ENCODE measurements at regions not wholly inside any gene's neighbourhood (a gene's known extent, or its start where the extent isn't known, plus 50 kb on each side); places are given as distances from the start of the nearest gene placed in this dataset.

GRCh38 chr2:64854773-64855237, 134.4 kb upstream of the SLC1A4 start:
- Histone ChIP-seq H3K4me1 (ENCODE audit: control insufficient read depth in 2 of 2, insufficient read depth in 2 of 2, low read length in 1 of 2) (peaks cover 7 to 11% of the 10 kb centered on the region in 2 donors), H3K27ac (ENCODE audit: low read depth in 2 of 2, low read length in 1 of 2) (no peak overlapping the region), H3K27me3 (ENCODE audit: control insufficient read depth in 1 of 2, insufficient read depth in 2 of 2, low read length in 2 of 2) (no peaks in the 10 kb centered on the region), H3K4me3 (ENCODE audit: low read depth in 1 of 2, low read length in 2 of 2) (no peak overlapping the region), H3K36me3 (ENCODE audit: control insufficient read depth in 2 of 2, insufficient read depth in 2 of 2, low read length in 1 of 2) (no peaks in the 10 kb centered on the region), H3K9me3 (ENCODE audit: control insufficient read depth in 2 of 2, insufficient read depth in 1 of 2, low read depth in 1 of 2, low read length in 1 of 2) (no peaks in the 10 kb centered on the region)
- 85 to 100% methylated on average over 1 of the region's 1 CpG for WGBS, 2 donors

- Histone ChIP-seq H3K27me3 (ENCODE audit: control insufficient read depth in 1 of 2, insufficient read depth in 2 of 2, low read length in 2 of 2) (no peaks in the 10 kb centered on the region), H3K9me3 (ENCODE audit: control insufficient read depth in 2 of 2, insufficient read depth in 1 of 2, low read depth in 1 of 2, low read length in 1 of 2) (no peaks in the 10 kb centered on the region), H3K36me3 (ENCODE audit: control insufficient read depth in 2 of 2, insufficient read depth in 2 of 2, low read length in 1 of 2) (no peaks in the 10 kb centered on the region), H3K4me3 (ENCODE audit: low read depth in 1 of 2, low read length in 2 of 2) (no peak overlapping the region), H3K4me1 (ENCODE audit: control insufficient read depth in 2 of 2, insufficient read depth in 2 of 2, low read length in 1 of 2) (peaks cover 7 to 15% of the 10 kb centered on the region in 2 donors), H3K27ac (ENCODE audit: low read depth in 2 of 2, low read length in 1 of 2) (peak overlapping the region; percentile 85 to 96)
- WGBS, 2 donors: 50 to 59% methylated on average over 18 of the region's 18 CpGs
Observed at GRCh38 chr2:64857581-64858471, 131.4 kb upstream of the SLC1A4 start.

GRCh38 chr2:64858541-64859311, 130.5 kb upstream of the SLC1A4 start:
- H3K9me3 ChIP-seq (ENCODE audit: control insufficient read depth in 2 of 2, insufficient read depth in 1 of 2, low read depth in 1 of 2, low read length in 1 of 2): no peaks in the 10 kb centered on the region
- H3K27ac ChIP-seq (ENCODE audit: low read depth in 2 of 2, low read length in 1 of 2): peak overlapping the region; percentile 89 to 96
- peaks cover 7 to 15% of the 10 kb centered on the region in 2 donors for H3K4me1 ChIP-seq (ENCODE audit: control insufficient read depth in 2 of 2, insufficient read depth in 2 of 2, low read length in 1 of 2)
- no peaks in the 10 kb centered on the region for H3K36me3 ChIP-seq (ENCODE audit: control insufficient read depth in 2 of 2, insufficient read depth in 2 of 2, low read length in 1 of 2)
- peak overlapping the region; percentile 26 to 48 for H3K4me3 ChIP-seq (ENCODE audit: low read depth in 1 of 2, low read length in 2 of 2)
- H3K27me3 ChIP-seq (ENCODE audit: control insufficient read depth in 1 of 2, insufficient read depth in 2 of 2, low read length in 2 of 2): no peaks in the 10 kb centered on the region
- WGBS, 2 donors: 36 to 40% methylated on average over 10 of the region's 10 CpGs

GRCh38 chr2:64859312-64860212, 129.6 kb upstream of the SLC1A4 start:
- Histone ChIP-seq H3K27ac (ENCODE audit: low read depth in 2 of 2, low read length in 1 of 2) (peak overlapping the region; percentile 89 to 96), H3K9me3 (ENCODE audit: control insufficient read depth in 2 of 2, insufficient read depth in 1 of 2, low read depth in 1 of 2, low read length in 1 of 2) (no peaks in the 10 kb centered on the region), H3K4me3 (ENCODE audit: low read depth in 1 of 2, low read length in 2 of 2) (peak overlapping the region; percentile 48 to 51), H3K36me3 (ENCODE audit: control insufficient read depth in 2 of 2, insufficient read depth in 2 of 2, low read length in 1 of 2) (no peaks in the 10 kb centered on the region), H3K27me3 (ENCODE audit: control insufficient read depth in 1 of 2, insufficient read depth in 2 of 2, low read length in 2 of 2) (no peaks in the 10 kb centered on the region), H3K4me1 (ENCODE audit: control insufficient read depth in 2 of 2, insufficient read depth in 2 of 2, low read length in 1 of 2) (peaks cover 7 to 15% of the 10 kb centered on the region in 2 donors)
- 8 to 9% methylated on average over 58 to 62 of the region's 62 CpGs for WGBS, 2 donors

GRCh38 chr2:64860276-64860885, 128.8 kb upstream of the SLC1A4 start:
- 68 to 70% methylated on average over 11 to 12 of the region's 12 CpGs for WGBS, 2 donors
- peaks cover 7 to 15% of the 10 kb centered on the region in 2 donors for H3K4me1 ChIP-seq (ENCODE audit: control insufficient read depth in 2 of 2, insufficient read depth in 2 of 2, low read length in 1 of 2)

GRCh38 chr2:64860936-64861335, 128.3 kb upstream of the SLC1A4 start:
- no peaks in the 10 kb centered on the region for H3K9me3 ChIP-seq (ENCODE audit: control insufficient read depth in 2 of 2, insufficient read depth in 1 of 2, low read depth in 1 of 2, low read length in 1 of 2)
- H3K36me3 ChIP-seq (ENCODE audit: control insufficient read depth in 2 of 2, insufficient read depth in 2 of 2, low read length in 1 of 2): no peaks in the 10 kb centered on the region
- H3K4me3 ChIP-seq (ENCODE audit: low read depth in 1 of 2, low read length in 2 of 2): no peak overlapping the region
- H3K27ac ChIP-seq (ENCODE audit: low read depth in 2 of 2, low read length in 1 of 2): peak overlapping the region; percentile 45 to 58
- WGBS, 2 donors: 83 to 85% methylated on average over 1 of the region's 1 CpG
- no peaks in the 10 kb centered on the region for H3K27me3 ChIP-seq (ENCODE audit: control insufficient read depth in 1 of 2, insufficient read depth in 2 of 2, low read length in 2 of 2)
- H3K4me1 ChIP-seq (ENCODE audit: control insufficient read depth in 2 of 2, insufficient read depth in 2 of 2, low read length in 1 of 2): peaks cover 7 to 15% of the 10 kb centered on the region in 2 donors

More at GRCh38 chr2:64860276-64860885, 128.8 kb upstream of the SLC1A4 start:
- H3K9me3 ChIP-seq (ENCODE audit: control insufficient read depth in 2 of 2, insufficient read depth in 1 of 2, low read depth in 1 of 2, low read length in 1 of 2): no peaks in the 10 kb centered on the region
- H3K4me3 ChIP-seq (ENCODE audit: low read depth in 1 of 2, low read length in 2 of 2): peak overlapping the region in 1 of 2 donors; percentile 51
- H3K27me3 ChIP-seq (ENCODE audit: control insufficient read depth in 1 of 2, insufficient read depth in 2 of 2, low read length in 2 of 2): no peaks in the 10 kb centered on the region
- H3K27ac ChIP-seq (ENCODE audit: low read depth in 2 of 2, low read length in 1 of 2): peak overlapping the region; percentile 89 to 96
- no peaks in the 10 kb centered on the region for H3K36me3 ChIP-seq (ENCODE audit: control insufficient read depth in 2 of 2, insufficient read depth in 2 of 2, low read length in 1 of 2)

- no peaks in the 10 kb centered on the region for H3K9me3 ChIP-seq (ENCODE audit: control insufficient read depth in 2 of 2, insufficient read depth in 1 of 2, low read depth in 1 of 2, low read length in 1 of 2)
- peaks cover 7 to 15% of the 10 kb centered on the region in 2 donors for H3K4me1 ChIP-seq (ENCODE audit: control insufficient read depth in 2 of 2, insufficient read depth in 2 of 2, low read length in 1 of 2)
- H3K4me3 ChIP-seq (ENCODE audit: low read depth in 1 of 2, low read length in 2 of 2): no peak overlapping the region
- no peaks in the 10 kb centered on the region for H3K36me3 ChIP-seq (ENCODE audit: control insufficient read depth in 2 of 2, insufficient read depth in 2 of 2, low read length in 1 of 2)
- 69 to 78% methylated on average over 7 of the region's 7 CpGs for WGBS, 2 donors
- H3K27me3 ChIP-seq (ENCODE audit: control insufficient read depth in 1 of 2, insufficient read depth in 2 of 2, low read length in 2 of 2): no peaks in the 10 kb centered on the region
- peak overlapping the region; percentile 45 to 58 for H3K27ac ChIP-seq (ENCODE audit: low read depth in 2 of 2, low read length in 1 of 2)
Observed at GRCh38 chr2:64861452-64862397, 127.5 kb upstream of the SLC1A4 start.

GRCh38 chr2:64862623-64863022, 126.6 kb upstream of the SLC1A4 start:
- H3K27ac ChIP-seq (ENCODE audit: low read depth in 2 of 2, low read length in 1 of 2): no peak overlapping the region
- 38 to 67% methylated on average over 1 of the region's 1 CpG for WGBS, 2 donors

More at GRCh38 chr2:64862623-64863022, 126.6 kb upstream of the SLC1A4 start:
- Histone ChIP-seq H3K27me3 (ENCODE audit: control insufficient read depth in 1 of 2, insufficient read depth in 2 of 2, low read length in 2 of 2) (no peaks in the 10 kb centered on the region), H3K4me1 (ENCODE audit: control insufficient read depth in 2 of 2, insufficient read depth in 2 of 2, low read length in 1 of 2) (peaks cover 5 to 15% of the 10 kb centered on the region in 2 donors), H3K9me3 (ENCODE audit: control insufficient read depth in 2 of 2, insufficient read depth in 1 of 2, low read depth in 1 of 2, low read length in 1 of 2) (no peaks in the 10 kb centered on the region), H3K36me3 (ENCODE audit: control insufficient read depth in 2 of 2, insufficient read depth in 2 of 2, low read length in 1 of 2) (no peaks in the 10 kb centered on the region), H3K4me3 (ENCODE audit: low read depth in 1 of 2, low read length in 2 of 2) (no peak overlapping the region)
